ENCODE measurements at regions not wholly inside any gene's neighbourhood (a gene's known extent, or its start where the extent isn't known, plus 50 kb on each side); places are given as distances from the start of the nearest gene placed in this dataset.
"Not testable (repeated sequence)": the region's sequence is repeated elsewhere in the genome, so short reads cannot be mapped to it uniquely, and the experiment has no call there.

- no peak for DNase-seq
Observed at GRCh38 chr6:165770397-165771082, 107.5 kb upstream of the PDE10A start.

GRCh38 chr6:165769884-165770283 lies 106.8 kb upstream of the PDE10A start:
- DNase-seq, result no peak

- no peak for DNase-seq
Observed at GRCh38 chr6:165769401-165769800, 106.4 kb upstream of the PDE10A start.

- no peak for DNase-seq
Observed at GRCh38 chr6:165768961-165769360, 105.9 kb upstream of the PDE10A start.

GRCh38 chr6:165767228-165767627 lies 104.2 kb upstream of the PDE10A start:
- DNase-seq, result no peak

GRCh38 chr6:165766457-165766856 lies 103.4 kb upstream of the PDE10A start:
- DNase-seq, result no peak

- DNase-seq, result no peak
Observed at GRCh38 chr6:165766026-165766425, 103.0 kb upstream of the PDE10A start.

GRCh38 chr6:165765256-165765655 lies 102.2 kb upstream of the PDE10A start:
- DNase-seq, result not testable (repeated sequence)

GRCh38 chr6:165762876-165763275 lies 99.8 kb upstream of the PDE10A start:
- no peak for DNase-seq

- no peak for DNase-seq
Observed at GRCh38 chr6:165762125-165762524, 99.1 kb upstream of the PDE10A start.

- no peak for DNase-seq
Observed at GRCh38 chr6:165760803-165761185, 97.8 kb upstream of the PDE10A start.

GRCh38 chr6:165760126-165760802 lies 97.2 kb upstream of the PDE10A start:
- DNase-seq, result no peak

GRCh38 chr6:165758441-165758840 lies 95.4 kb upstream of the PDE10A start:
- no peak for DNase-seq

GRCh38 chr6:165755583-165755982 lies 92.5 kb upstream of the PDE10A start:
- DNase-seq, result no peak

GRCh38 chr6:165753506-165753905 lies 90.5 kb upstream of the PDE10A start:
- DNase-seq, result no peak

- no peak for DNase-seq
Observed at GRCh38 chr6:165752451-165752850, 89.4 kb upstream of the PDE10A start.

GRCh38 chr6:165751486-165751885 lies 88.4 kb upstream of the PDE10A start:
- no peak for DNase-seq

GRCh38 chr6:165749163-165749562 lies 86.1 kb upstream of the PDE10A start:
- DNase-seq, result no peak

GRCh38 chr6:165748390-165748789 lies 85.3 kb upstream of the PDE10A start:
- no peak for DNase-seq

GRCh38 chr6:165747963-165748362 lies 84.9 kb upstream of the PDE10A start:
- no peak for DNase-seq

GRCh38 chr6:165746331-165746730 lies 83.3 kb upstream of the PDE10A start:
- no peak for DNase-seq

GRCh38 chr6:165745492-165745891 lies 82.5 kb upstream of the PDE10A start:
- no peak for DNase-seq

- DNase-seq, result no peak
Observed at GRCh38 chr6:165744555-165745228, 81.7 kb upstream of the PDE10A start.

- no peak for DNase-seq
Observed at GRCh38 chr6:165743366-165743898, 80.4 kb upstream of the PDE10A start.
